Testis (tissue), 2 donors: ENCODE measurements at regions not wholly inside any gene's neighbourhood (a gene's known extent, or its start where the extent isn't known, plus 50 kb on each side); places are given as distances from the start of the nearest gene placed in this dataset.

ENCODE experiments used
- DNase-seq: peaks from one replicate; pipeline ENCODE4 v3.0.0-alpha.2; 2019
- H3K27ac ChIP-seq, 2 donors: fragments of 200-600 bp; sonication (generic); one replicate each; pipeline ENCODE4 v1.5.1; 2019
- H3K27me3 ChIP-seq: fragments of 200-600 bp; sonication (generic); one replicate; pipeline ENCODE4 v1.5.1; 2019
- H3K36me3 ChIP-seq: fragments of 200-600 bp; sonication (generic); one replicate; pipeline ENCODE4 v1.5.1; 2017; ENCODE audit warnings: low read depth; ENCODE audit errors: missing control alignments
- H3K4me1 ChIP-seq: fragments of 200-600 bp; sonication (generic); one replicate; pipeline ENCODE4 v1.5.1; 2019
- H3K4me3 ChIP-seq, 2 donors: fragments of 200-600 bp; sonication (generic); one replicate each; pipeline ENCODE4 v1.5.1; 2017 to 2019
- H3K9me3 ChIP-seq: fragments of 200-600 bp; sonication (generic); one replicate; pipeline ENCODE4 v1.5.1; 2017
- CTCF ChIP-seq, 3 experiments: fragments of 450-650 bp in 2 of 3; fragments of 200-600 bp in 1 of 3; sonication (generic) in 1 of 3; IDR thresholded peaks; one replicate each; pipeline ENCODE4 v1.5.1; 2016 to 2019; ENCODE audit warnings: antibody characterized with exemption in 3 of 3, mild to moderate bottlenecking in 2 of 3, moderate library complexity in 1 of 3
- POLR2A ChIP-seq: fragments of 450-650 bp; IDR thresholded peaks from one replicate; pipeline ENCODE4 v1.6.1; 2017; ENCODE audit warnings: antibody characterized with exemption, mild to moderate bottlenecking, moderate library complexity
- WGBS, 2 donors: methylation state at CpG; one replicate each; pipeline ENCODE4 v1.1.5; 2018; 5-methylcytosine and 5-hydroxymethylcytosine counted together
- intact Hi-C: fragments of 100-400 bp; cut with DNase I; formaldehyde crosslinking; loops from one replicate; pipeline ENCODE4 v1.15.1; 2023; ENCODE audit warnings: low total_unique reads

- intact Hi-C loops = no loop called here
- 82 to 91% methylated on average over 6 of the region's 6 CpGs for WGBS, 2 donors
Measured at GRCh38 chr11:109957000-109957399, 136.2 kb upstream of the ZC3H12C start.

GRCh38 chr11:109957601-109958000 is 135.6 kb upstream of the ZC3H12C start:
- Histone ChIP-seq H3K27ac (no peak overlapping the region), H3K27me3 (no peaks in the 10 kb centered on the region), H3K36me3 (no peaks in the 10 kb centered on the region), H3K4me3 (no peak overlapping the region), H3K4me1 (peaks cover 14% of the 10 kb centered on the region), H3K9me3 (no peaks in the 10 kb centered on the region)
- TF ChIP-seq CTCF (IDR thresholded peaks at IDR 0.05) = no peak
- no peak for TF ChIP-seq POLR2A
- DNase-seq = no peak
- intact Hi-C loops = no loop called here

More at GRCh38 chr11:109957000-109957399, 136.2 kb upstream of the ZC3H12C start:
- Histone ChIP-seq H3K27me3 (no peaks in the 10 kb centered on the region), H3K9me3 (no peaks in the 10 kb centered on the region), H3K4me1 (peaks cover 14% of the 10 kb centered on the region), H3K27ac (no peak overlapping the region), H3K4me3 (no peak overlapping the region), H3K36me3 (no peaks in the 10 kb centered on the region)
- no peak for DNase-seq
- TF ChIP-seq CTCF (IDR thresholded peaks at IDR 0.05) (no peak), POLR2A (no peak)

- no peak overlapping the region for H3K4me3 ChIP-seq
- no peaks in the 10 kb centered on the region for H3K36me3 ChIP-seq
- no peak for TF ChIP-seq POLR2A
- TF ChIP-seq CTCF (IDR thresholded peaks at IDR 0.05) = no peak
- peaks cover 14% of the 10 kb centered on the region for H3K4me1 ChIP-seq
- 70 to 72% methylated on average over 9 of the region's 9 CpGs for WGBS, 2 donors
- H3K27ac ChIP-seq = no peak overlapping the region
- intact Hi-C loops = no loop called here
- H3K27me3 ChIP-seq = no peaks in the 10 kb centered on the region
- DNase-seq = no peak
- H3K9me3 ChIP-seq = no peaks in the 10 kb centered on the region
Measured at GRCh38 chr11:109958131-109958820, 134.9 kb upstream of the ZC3H12C start.

- DNase-seq = no peak
- Histone ChIP-seq H3K9me3 (no peaks in the 10 kb centered on the region), H3K4me1 (peaks cover 14% of the 10 kb centered on the region), H3K4me3 (no peak overlapping the region), H3K27ac (no peak overlapping the region), H3K27me3 (no peaks in the 10 kb centered on the region), H3K36me3 (no peaks in the 10 kb centered on the region)
- 61 to 67% methylated on average over 2 of the region's 2 CpGs for WGBS, 2 donors
- intact Hi-C loops = no loop called here
- TF ChIP-seq CTCF (IDR thresholded peaks at IDR 0.05) = no peak
- TF ChIP-seq POLR2A = no peak
Measured at GRCh38 chr11:109958821-109959166, 134.4 kb upstream of the ZC3H12C start.

- DNase-seq = peak; percentile 93
- Histone ChIP-seq H3K36me3 (no peaks in the 10 kb centered on the region), H3K9me3 (no peaks in the 10 kb centered on the region), H3K4me3 (no peak overlapping the region), H3K27me3 (no peaks in the 10 kb centered on the region), H3K4me1 (peaks cover 14% of the 10 kb centered on the region), H3K27ac (peak overlapping the region in 1 of 2 donors; percentile 63)
- 25 to 27% methylated on average over 2 of the region's 2 CpGs for WGBS, 2 donors
- no peak for TF ChIP-seq POLR2A
- intact Hi-C loops = no loop called here
Measured at GRCh38 chr11:109960831-109961230, 132.4 kb upstream of the ZC3H12C start.
